CD4-positive, alpha-beta T cell treated with Interleukin-10 for 1 hour (primary cell): ENCODE measurements at regions not wholly inside any gene's neighbourhood (a gene's known extent, or its start where the extent isn't known, plus 50 kb on each side); places are given as distances from the start of the nearest gene placed in this dataset.

ENCODE experiments used
- DNase-seq: peaks from one replicate; pipeline ENCODE4 v3.0.0-alpha.2; 2020

DNA sequence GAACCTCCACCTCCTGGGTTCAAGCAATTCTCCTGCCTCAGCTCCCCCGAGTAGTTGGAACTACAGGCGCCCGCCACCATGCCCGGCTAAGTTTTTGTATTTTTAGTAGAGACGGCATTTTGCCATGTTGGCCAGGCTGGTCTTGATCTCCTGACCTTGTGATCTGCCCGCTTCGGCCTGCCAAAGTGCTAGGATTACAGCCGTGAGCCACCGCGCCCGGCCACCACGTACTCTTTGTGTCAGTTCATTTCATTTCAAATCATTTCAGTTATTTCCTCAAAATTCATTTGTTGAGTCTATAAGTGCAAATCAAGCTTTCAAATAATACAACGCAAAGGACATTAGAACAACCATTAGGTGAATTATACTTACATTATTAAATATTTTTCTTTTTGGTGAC, 943.8 kb downstream of the TYW1 start:
- no peak for DNase-seq

DNA sequence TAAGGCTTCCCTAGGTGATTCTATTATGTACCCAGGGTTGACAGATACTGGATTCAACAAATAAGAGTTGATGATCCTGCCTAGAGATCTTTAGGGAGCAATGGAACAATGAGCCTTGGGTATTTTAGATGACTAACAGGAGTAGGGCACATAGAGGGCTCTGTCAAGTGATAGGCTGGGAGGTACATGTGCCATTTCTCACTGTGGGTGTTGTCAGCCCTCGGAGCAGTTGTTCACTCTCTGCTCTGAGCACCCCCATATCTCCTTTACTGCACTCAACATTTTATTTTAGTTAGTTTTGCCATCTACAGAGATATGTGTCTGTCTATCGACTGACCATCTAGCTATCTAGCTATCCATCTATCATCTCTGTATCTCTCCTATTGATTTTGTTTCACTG, 950.6 kb downstream of the TYW1 start:
- DNase-seq: no peak

DNA sequence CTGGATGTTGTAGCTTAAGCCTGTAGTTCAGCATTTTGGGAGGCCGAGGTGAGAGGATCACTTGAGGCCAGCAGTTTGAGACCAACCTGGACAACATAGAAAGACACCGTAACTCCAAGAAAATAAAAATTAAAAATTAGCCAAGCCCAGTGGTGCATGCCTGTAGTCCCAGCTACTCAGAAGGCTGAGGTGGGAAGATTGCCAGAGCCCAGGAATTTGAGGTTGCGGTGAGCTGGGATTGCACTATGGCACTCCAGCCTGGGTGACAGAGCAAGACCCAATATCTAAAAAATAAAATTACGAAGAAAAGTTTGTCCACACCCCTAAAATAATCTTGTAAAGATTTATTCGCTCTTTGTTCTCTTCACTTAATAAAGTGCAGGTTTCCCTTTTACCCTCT, 951.0 kb downstream of the TYW1 start:
- no peak for DNase-seq

DNA sequence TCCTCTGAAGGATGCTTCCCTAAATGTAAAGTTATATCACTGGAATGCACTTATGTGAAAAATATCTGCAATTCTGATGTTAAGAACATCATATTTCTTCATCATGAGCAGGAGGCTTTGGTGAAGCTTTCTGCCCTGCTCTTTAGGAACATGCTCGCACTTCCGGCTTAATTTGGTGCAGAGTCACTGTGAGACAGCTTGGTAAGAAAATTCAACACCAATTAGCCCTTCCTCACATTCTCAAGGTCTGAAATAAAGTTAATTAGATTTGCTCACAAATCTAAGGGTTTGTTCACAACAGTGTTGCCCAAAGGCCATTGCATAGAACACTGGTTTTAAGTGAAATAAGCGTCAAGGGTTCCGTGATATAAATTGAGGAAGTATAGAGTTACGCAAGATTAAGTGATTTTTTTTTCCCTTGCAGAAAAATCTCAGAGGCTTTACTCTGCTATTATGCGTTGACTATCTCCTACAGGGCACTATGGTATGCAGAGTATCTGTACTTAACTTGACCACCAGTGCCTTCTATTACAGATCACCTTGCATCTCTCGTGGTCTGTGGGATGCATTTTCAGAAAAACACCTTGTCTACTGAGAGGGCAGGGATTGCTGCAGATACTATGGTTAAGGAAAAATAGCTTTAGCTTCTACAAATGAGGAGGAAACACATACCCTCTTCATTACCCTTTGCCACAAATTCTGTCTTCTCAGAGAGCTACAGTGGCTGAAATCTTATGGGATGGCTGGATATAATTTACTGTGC, 953.9 kb downstream of the TYW1 start:
- no peak for DNase-seq

DNA sequence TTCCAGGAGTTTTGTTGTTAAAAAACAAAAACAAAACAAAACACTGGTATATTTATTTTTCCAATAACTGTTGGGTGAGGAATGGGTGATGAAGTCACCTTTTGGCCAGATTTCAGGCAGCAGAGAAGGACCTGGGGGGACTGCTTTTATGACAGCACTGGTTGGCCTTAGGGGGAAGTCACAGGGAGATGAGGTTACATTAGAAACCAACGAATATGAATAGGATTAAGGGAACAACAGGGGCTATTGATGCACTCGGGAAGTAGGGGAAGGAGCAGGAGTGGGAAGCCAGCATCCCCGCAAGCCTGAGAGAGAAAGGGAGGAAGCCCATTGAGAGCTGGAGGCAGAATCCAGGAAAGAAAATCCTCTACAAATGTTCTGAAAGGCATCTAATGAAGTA, 958.4 kb downstream of the TYW1 start:
- DNase-seq: no peak

DNA sequence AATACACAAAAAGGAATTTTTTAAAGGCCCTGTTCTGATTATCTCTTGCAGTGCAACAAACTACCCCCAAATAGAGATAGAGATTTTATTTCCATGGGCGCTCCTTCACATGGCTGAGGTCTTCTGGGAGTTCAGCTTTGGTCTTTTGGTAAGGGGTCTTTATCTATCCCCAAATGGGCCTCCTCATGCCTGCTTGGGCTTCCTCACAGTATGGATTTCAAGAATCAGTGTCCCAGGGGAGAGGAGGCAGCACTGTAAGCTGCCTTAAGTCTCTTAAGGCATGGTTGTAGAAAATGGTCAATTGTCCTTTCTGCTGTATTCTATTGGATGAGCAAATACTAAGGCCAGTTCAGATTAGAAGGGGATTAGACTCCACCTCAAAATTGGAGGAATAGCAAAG, 966.2 kb downstream of the TYW1 start:
- no peak for DNase-seq

DNA sequence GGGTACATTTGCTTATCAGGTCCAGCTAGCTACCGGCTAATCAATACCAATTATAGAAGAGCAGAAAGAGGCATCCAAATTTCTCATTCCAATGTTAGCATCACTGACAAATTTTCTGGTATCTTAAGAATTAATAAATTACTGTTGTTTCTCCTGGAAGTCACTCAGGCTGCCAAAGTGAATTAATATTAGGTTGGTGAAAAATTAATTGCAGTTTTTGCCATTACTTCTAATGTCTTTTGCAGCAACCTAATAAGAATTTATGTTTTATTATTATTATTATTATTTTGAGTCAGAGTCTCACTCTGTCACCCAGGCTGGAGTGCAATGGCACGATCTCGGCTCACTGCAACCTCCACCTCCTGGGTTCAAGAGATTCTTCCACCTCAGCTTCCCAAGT, 979.9 kb downstream of the TYW1 start:
- DNase-seq: no peak

DNA sequence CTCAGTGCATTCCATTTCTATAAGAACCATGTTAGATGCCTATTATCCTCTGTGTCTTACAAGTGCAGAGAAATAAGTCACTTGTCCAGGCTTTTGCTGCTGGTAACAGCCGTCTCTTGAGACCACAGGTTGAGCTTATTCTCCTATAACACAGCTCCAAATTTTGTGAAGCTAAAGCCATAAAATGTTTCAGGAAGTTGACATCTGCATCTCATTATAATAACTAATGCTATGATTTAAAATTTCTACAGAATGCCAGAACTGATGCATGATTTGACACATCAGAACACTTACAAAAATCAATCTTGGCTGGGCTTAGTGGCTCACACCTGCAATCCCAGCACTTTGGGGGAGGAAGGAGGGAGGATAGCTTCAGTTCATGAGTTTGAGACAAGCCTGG, 986.9 kb downstream of the TYW1 start:
- DNase-seq: no peak

DNA sequence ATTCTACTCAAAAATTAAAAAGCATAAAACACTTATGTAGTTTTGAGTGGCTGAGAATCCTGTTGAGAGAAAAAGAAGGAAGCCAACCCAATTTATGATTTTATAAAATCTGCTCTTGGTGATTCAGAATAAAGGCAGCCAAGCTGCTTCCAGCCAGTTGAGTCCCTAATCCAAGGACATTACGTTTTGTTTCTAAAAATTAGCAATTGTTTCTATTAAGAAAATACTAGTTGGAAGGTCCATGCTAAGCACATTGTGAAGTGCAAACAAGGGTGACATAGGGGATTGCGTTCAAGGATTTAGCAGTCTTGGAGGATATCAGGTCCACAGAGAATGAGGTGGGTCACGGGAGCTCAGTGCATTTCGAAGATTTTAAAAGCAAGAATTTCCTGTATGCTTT, 987.7 kb downstream of the TYW1 start:
- DNase-seq: no peak

DNA sequence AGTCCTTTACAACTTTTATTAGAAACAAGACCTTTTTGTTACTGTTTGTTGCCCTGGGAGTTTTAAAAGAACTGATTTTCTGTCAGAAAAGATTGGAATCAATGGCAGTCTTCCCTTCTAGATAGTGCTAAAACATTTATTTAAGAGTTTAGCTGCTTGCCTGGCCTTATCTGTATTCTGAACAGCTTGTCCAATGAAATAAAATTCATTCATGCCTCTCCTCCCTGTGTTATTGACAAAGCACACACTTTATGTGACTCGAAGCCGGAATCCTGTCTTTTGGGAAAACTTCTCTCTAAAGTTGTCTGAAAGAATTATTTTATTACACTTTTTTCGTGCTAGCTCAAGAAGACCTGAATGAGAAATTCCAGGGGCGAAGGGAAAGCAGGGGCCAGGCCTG, 992.5 kb downstream of the TYW1 start:
- no peak for DNase-seq

DNA sequence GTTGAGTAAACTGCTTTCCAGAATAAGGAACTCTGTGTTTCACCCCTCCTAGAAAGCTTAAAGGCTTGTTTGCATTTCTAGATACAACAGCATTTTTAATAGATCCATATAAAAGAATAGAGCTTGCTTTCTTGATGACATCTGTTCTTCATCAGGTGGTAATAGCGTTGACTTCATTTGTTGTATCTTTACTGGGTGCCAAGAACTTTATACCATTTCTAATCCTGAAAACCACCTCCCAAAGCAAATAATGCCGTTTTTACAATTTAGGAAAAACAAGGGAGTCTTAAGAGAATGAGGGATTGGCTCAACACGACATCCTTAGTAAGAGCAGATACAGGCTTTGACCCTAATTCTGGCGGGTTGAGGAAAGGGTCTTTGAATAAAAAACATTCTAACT, 993.4 kb downstream of the TYW1 start:
- no peak for DNase-seq

DNA sequence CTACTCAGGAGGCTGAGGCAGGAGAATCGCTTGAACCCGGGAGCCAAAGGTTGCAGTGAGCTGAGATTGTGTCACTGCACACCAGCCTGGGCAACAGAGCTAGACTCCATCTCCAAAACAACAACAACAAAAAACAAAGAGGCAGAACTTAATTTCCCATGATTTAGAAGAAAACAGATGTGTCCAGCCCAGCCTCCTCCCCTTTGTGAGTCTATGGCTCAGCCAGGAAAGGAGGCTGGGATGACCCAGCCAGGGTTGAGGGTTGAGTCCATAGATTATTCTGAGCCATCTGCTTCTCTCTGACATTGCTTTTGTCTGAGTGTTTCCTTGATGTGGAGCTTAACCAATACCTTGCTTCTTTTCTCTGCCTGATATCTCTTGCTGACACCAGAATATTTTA, 994.1 kb downstream of the TYW1 start:
- DNase-seq: no peak

DNA sequence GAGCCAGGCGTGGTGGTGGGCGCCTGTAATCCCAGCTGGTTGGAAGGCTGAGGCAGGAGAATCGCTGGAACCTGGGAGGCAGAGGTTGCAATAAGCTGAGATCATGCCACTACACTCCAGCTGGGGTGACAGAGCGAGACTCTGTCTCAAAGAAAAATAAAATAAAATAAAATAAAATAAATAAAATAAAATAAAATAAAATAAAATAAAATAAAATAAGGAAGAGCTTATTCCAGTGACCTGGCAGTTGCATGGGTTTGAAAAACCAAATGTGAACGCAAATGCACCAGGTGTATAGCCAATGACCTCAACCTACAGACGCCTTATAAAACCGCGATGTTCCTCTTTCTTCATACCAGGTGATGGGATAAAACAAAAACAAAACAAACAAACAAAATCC, 995.7 kb downstream of the TYW1 start:
- DNase-seq: no peak

DNA sequence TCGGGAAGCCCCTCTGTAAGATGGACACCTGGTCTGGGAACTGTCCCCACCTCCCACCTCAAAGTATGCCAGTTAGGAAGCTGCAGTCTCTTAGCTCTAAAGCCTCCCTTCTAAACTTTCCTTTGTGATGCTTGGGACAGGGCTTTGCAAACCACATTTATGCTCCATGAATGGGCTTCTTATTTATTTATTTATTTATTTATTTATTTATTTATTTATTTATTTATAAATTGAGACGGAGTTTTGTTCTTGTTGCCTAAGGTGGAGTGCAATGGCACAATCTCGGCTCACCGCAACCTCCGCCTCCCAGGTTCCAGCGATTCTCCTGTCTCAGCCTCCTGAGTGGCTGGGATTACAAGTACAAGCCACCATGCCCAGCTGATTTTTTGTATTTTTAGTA, 1009.4 kb downstream of the TYW1 start:
- no peak for DNase-seq

DNA sequence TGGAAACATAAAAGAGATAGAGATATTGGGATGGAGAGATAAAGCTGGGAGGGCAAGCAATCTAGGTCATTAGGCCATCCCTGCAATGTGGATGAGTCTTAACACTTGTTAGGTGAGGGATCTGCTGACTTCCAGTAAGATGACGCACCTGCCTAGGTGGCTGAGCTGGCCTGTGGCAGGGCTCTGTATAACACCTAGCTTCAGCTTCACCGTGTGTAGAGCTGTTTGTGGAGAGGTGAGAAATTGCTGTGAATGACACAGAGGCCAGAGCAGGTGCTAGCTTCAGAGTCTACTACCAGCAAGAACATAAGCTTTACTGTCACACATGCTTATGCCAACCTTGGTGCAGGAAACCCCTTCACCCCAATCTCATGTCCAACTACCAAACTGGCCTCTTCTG, 1010.0 kb downstream of the TYW1 start:
- no peak for DNase-seq

DNA sequence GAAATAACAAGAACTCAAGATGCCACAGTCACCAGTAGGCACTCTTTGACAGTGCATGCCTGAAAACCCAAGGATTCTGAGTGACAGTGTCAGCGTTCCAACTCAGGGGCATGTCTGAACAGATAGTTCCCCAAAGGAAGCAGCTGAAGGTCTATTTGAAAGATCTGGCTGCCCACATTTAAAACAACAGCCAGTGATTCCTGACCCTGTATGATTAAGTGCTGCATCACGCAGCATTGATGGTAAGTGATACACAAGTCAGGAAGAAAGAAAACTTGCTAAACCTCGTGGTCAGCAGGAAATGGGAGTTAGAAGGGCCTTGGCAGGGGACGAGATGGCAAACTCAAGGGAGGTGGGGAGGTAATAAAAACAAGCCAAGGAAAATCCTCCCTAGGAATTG, 1013.1 kb downstream of the TYW1 start:
- DNase-seq: no peak

DNA sequence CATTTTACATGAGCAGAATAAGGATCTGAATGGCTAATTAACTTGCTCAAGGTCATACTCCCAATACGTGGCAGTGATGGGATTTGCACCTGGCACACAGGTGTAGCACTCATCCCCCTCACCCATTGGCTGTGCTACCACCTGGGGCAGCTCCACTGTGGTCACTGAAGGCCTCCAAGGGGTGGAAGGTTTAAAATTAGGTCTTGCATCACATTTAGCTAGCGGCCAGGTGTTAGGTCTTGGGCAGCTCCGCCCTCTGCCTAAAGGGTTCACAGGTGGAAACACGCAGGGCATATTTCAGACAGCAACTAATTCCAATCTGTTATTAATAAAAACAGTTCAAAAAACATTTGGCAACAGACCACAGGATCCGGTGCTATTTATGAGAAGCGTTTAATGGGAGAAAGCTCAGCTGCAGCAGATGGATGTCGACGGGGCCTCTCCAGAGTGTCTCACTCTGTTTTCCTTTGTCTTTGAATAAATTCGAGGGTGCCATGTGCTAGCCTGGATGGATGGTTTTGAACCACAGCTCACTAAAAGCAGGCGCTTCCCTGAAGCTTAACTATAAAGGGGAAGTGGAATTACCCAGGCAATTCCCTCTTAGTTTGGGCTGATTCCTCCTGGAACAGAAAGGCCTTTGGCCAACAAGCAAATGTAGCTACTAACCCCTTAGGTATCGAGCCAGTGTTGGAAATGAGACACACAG, 1017.6 kb downstream of the TYW1 start:
- no peak for DNase-seq

DNA sequence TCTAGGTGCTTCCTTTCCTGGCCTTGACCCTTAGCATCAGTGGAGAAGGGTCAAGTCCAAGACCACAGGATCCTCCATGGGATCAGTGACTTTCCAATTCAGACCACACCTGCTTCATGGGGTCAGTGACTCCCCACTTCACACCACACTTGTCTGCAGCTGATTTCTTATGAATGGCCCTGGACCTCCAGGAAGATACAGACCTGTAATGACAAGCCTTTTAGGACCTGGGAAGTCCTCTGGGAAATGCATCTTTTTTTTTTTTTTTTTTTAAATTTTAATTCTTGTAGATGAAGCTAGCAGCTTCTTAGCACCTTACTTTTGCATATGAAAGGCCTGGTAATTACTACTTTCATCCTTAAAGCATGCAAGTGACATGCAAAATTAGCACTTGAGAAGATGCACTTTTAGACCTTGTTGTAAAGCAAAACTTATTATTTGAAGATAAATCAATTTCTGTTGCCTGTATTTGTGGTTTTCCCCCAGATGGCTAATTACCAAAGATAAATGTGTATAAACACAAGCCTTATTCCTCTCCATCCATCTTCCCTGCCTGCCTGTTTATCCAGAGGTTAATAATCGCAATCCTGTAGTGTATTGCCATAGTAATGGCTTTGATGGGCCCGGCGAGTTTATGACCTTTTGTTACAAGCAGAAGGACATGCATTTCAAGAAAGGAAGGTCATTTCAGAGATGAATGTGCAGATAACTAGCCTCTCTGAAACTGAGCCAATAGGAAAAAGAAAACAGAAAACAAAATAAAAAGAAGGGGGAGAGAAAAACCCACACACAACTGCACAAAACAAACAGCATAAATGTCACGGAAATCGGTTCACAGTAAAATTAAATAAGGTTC, 1018.7 kb downstream of the TYW1 start:
- no peak for DNase-seq

DNA sequence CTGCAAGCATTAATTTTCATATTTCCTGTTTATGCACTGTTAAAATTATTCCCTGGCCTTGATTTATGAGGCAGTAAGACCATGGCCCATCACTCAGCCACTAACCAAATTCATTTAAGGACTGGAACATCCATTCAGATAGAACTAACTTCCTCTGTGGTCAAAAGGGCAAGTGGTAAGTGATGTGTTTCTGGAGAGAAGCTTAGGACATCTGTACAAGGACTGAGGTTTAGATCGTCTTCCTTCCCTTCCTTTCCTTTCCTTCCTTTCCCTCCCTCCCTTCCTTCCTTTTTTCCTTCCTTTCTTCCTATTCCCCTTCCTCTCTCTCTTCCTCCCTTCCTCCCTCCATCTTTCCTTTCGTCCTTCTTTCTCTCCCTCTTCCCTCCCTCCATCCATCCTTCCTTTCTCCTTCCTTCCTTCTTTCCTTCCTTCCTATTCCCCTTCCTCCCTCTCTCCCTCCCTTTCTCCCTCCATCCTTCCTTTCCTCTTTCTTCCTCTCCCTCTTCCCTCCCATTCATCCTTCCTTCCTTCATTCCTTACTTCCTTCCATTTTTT, 1019.4 kb downstream of the TYW1 start:
- no peak for DNase-seq

DNA sequence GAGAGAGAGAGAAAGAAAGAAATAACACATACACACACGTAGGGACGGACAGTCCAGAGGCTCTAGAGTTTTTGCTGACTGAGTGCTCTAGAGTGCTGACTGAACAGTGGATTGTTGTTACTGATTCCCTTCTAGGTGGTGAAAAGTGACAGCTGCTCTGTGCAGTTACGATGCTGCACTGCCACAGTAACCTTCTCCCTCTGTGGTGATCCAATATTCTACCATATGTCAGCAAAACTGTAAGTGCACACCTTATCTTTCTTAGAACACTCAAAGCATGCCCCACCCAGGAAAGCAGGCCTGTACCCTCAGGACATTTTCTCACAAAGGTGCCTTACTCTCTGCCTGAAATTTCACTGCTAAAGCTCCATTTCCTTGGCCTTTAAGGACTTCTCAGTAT, 1023.5 kb downstream of the TYW1 start:
- DNase-seq: no peak

DNA sequence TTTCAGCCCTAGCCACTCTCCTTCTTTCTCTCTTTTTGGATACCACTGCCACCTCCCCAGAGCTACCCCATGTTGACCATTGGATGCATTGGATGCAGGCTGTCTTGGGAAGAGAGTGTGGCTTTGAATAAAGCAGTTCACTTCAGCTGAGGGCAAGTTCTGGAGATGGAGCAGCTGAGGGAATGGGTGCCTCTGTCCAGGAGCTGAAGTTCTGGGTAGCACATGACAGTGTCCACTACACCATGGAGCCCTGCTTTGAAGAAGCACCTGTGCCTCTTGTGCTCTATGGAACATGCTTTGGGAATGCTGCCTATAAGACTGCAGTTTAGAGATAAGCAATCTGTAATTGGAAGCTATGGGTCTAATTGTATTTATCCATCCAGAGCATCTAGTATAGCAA, 1028.7 kb downstream of the TYW1 start:
- no peak for DNase-seq

DNA sequence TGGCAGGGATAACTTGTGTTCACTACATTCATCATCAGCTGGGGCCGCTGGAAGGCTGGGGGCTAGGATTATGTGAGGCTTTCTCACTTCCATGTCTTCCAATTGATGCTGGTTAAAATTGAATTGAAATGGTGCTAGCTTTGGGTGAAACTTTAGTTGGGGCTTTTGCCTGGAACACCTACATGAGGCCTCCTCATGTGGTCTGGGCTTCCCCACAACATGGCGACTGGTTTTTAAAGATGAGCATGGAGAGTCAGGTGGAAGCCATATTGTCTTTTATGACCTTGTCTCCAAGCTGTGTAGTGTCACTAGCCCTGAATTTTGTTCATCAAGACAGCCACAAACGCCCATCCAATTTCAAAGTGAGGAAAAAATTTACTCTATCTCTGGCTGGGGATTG, 1033.9 kb downstream of the TYW1 start:
- DNase-seq: no peak

DNA sequence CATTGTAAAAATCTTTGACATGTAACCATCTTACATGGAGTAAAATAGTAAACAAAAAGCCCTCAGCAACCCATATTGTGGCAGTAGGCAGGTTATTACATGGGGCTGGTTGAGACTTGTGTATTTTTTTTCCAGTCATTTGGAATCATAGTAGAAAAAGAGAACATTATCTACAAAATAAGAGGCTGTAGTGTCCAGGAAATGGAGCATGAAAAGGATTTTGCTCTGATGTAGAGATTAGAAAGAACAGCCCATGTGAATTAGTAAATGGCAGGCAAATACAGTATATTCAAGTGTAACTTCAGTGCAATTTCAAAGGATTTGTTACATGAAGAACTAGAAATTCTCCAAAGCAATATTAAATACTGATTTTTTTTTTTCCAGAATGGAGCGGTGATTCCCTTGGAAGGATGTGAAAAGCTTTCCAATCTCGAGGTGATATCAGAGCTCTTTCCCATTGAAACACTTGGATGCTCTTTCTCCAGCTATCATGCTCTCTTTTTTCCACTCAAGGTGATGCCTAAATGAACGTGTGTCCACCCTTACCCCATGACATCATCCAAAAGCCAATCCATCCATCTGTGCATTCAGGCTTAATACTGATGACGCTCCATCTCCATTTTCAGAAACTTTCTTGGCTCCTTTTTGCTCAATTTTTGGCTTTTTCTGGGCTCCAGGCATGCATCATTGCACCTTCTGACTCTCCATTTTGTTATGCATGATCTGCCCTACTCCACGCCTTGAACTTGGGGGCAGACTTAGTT, 1034.7 kb downstream of the TYW1 start:
- no peak for DNase-seq
